ENCODE measurements at regions not wholly inside any gene's neighbourhood (a gene's known extent, or its start where the extent isn't known, plus 50 kb on each side); places are given as distances from the start of the nearest gene placed in this dataset.
"Not testable (repeated sequence)": the region's sequence is repeated elsewhere in the genome, so short reads cannot be mapped to it uniquely, and the experiment has no call there.

DNA sequence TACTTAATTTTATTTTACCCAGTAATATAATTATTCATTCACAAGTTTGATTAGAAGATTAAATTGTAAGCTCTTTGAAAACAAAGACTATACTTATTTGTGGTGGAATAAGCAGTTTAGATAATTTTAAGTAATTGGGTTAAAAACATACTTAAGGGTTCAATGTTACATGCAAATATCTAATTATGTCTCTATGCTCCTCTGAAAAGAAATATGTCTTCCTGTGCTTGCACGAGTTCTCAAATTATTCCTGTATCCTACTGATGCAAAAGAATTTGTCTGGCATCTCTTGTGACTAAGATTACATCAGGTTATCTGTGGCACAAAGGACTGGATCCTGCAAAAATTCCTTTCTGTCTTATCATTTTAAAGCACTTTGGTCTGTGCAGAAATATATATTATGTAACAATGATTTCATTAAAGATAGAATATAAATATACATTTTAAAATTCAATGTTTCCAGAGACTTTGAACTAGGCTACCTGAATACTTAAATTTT is 416.7 kb downstream of the COL11A1 start:
- Histone ChIP-seq H3K9me3 (ENCODE audit: control insufficient read depth, low read depth, low read length) (no peaks in the 10 kb centered on the region), H3K4me1 (ENCODE audit: control insufficient read depth, insufficient read depth, low read length) (no peaks in the 10 kb centered on the region), H3K27ac (ENCODE audit: low read length) (no peak overlapping the region), H3K4me3 (ENCODE audit: low read length) (no peak overlapping the region), H3K27me3 (ENCODE audit: control insufficient read depth, insufficient read depth, low read length) (no peaks in the 10 kb centered on the region), H3K36me3 (ENCODE audit: control insufficient read depth, insufficient read depth, low read length) (no peaks in the 10 kb centered on the region)
- no CpG with 5 or more reads among the region's 1 CpG for WGBS (ENCODE audit: insufficient coverage, low lambda C conversion rate)
- DNase-seq: no peak

DNA sequence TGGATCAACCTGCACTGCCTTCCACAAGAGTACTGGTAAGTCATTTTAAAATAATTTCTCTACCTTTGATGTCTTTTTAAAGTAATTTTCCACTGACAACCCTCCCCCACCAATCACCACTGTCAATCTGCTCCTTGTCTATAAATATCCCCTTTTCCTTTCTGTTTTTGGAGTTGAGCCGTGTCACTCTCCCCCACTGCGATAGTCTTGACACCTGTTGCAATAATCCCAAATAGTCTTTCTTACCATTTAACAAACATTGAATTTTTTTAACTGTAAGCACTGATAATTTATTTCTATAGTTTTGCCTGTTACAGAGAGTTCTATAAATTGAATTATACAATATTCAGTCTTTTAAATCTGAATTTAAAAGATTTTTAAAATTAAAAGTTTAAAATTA is 420.9 kb downstream of the COL11A1 start:
- H3K27ac ChIP-seq (ENCODE audit: low read length): no peak overlapping the region
- H3K27me3 ChIP-seq (ENCODE audit: control insufficient read depth, insufficient read depth, low read length): no peaks in the 10 kb centered on the region
- H3K4me1 ChIP-seq (ENCODE audit: control insufficient read depth, insufficient read depth, low read length): no peaks in the 10 kb centered on the region
- 86% methylated on average over 2 of the region's 2 CpGs for WGBS (ENCODE audit: insufficient coverage, low lambda C conversion rate)
- DNase-seq: no peak
- no peaks in the 10 kb centered on the region for H3K36me3 ChIP-seq (ENCODE audit: control insufficient read depth, insufficient read depth, low read length)
- H3K4me3 ChIP-seq (ENCODE audit: low read length): no peak overlapping the region
- H3K9me3 ChIP-seq (ENCODE audit: control insufficient read depth, low read depth, low read length): no peaks in the 10 kb centered on the region

DNA sequence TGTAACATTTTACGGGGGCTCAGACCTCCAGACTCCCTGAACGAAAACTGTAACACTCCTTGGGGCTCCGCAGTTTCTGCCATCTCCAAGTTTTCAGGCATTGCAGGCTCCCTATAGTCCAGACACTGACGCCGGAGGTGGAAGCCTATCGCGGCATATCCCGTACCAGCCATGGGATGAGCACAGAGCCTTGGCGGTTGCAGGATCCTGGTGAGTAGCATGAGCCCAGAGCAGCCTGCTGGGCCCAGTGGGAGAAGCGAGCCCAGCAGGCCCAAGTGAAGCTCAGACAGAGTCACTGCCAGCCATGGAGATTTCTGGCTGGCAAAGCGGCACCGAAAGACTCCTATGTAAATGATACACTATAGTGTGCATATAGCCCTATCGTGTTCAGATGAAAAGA is 446.8 kb downstream of the COL11A1 start:
- H3K4me3 ChIP-seq (ENCODE audit: low read length): no peak overlapping the region

DNA sequence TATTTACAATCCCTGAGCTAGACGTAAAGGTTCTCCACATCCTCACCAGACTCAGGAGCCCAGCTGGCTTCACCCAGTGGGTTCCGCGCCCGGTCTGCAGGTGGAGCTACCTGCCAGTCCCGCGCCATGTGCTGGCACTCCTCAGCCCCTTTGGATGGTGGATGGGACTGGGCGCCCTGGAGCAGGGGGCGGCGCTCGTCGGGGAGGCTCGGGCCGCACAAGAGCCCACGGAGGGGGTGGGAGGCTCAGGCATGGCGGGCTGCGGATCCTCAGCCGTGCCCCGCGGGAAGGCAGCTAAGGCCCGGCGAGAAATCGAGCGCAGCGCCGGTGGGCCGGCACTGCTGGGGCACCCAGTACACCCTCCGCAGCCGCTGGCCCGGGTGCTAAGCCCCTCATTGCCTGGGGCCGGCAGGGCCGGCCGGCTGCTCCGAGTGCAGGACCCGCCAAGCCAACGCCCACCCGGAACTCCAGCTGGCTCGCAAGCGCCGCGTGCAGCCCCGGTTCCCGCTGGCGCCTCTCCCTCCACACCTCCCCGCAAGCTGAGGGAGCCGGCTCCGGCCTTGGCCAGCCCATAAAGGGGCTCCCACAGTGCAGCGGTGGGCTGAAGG is 448.3 kb downstream of the COL11A1 start:
- H3K36me3 ChIP-seq (ENCODE audit: control insufficient read depth, insufficient read depth, low read length); H3K27ac ChIP-seq (ENCODE audit: low read length); H3K27me3 ChIP-seq (ENCODE audit: control insufficient read depth, insufficient read depth, low read length); H3K4me1 ChIP-seq (ENCODE audit: control insufficient read depth, insufficient read depth, low read length); H3K9me3 ChIP-seq (ENCODE audit: control insufficient read depth, low read depth, low read length); DNase-seq; H3K4me3 ChIP-seq (ENCODE audit: low read length): not testable (repeated sequence)
- no CpG with 5 or more reads among the region's 47 CpGs for WGBS (ENCODE audit: insufficient coverage, low lambda C conversion rate)

More for the DNA sequence above, 446.8 kb downstream of the COL11A1 start:
- H3K27ac ChIP-seq (ENCODE audit: low read length): no peak overlapping the region
- no peaks in the 10 kb centered on the region for H3K36me3 ChIP-seq (ENCODE audit: control insufficient read depth, insufficient read depth, low read length)
- no peaks in the 10 kb centered on the region for H3K4me1 ChIP-seq (ENCODE audit: control insufficient read depth, insufficient read depth, low read length)
- 94% methylated on average over 2 of the region's 13 CpGs for WGBS (ENCODE audit: insufficient coverage, low lambda C conversion rate)
- DNase-seq: no peak
- H3K27me3 ChIP-seq (ENCODE audit: control insufficient read depth, insufficient read depth, low read length): no peaks in the 10 kb centered on the region
- peaks cover 8% of the 10 kb centered on the region for H3K9me3 ChIP-seq (ENCODE audit: control insufficient read depth, low read depth, low read length)

DNA sequence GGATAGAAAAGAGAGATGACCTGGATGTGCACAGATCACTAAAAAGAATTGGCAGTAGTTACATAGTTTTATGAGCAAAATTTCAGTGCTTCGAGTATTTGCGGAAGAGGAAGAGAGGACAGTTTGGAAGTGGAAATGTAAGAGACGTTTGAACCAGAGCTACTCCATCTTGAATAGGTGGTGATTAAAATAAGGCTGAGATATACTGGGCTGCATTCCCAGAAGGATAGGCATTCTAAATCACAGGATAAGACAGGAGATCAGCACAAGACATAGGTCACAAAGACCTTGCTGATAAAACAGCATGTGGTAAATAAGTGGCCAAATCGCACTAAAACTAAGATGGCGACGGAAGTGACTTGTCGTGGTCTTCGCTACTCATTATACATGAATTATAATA is 453.3 kb downstream of the COL11A1 start:
- H3K36me3 ChIP-seq (ENCODE audit: control insufficient read depth, insufficient read depth, low read length): no peaks in the 10 kb centered on the region
- WGBS (ENCODE audit: insufficient coverage, low lambda C conversion rate): 90% methylated on average over 2 of the region's 8 CpGs

DNA sequence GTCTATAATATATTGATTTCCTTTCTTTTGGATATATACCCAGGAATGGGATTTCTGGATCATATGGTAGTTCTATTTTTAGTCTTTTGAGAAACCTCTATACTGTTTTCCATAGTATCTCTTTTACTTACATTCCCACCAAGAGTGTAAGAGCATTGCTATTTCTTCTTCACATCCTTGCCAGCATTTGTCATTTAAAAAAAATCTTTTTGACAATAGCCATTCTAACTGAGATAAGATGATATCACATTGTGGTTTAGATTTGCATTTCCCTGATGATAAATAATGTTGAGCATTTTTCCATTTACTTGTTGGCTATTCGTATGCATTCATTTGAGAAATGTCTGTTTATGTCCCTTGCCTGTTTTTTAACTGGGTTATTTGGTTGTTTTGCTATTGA is 467.4 kb downstream of the COL11A1 start:
- 100% methylated on average over 1 of the region's 1 CpG for WGBS (ENCODE audit: insufficient coverage, low lambda C conversion rate)
- no peak overlapping the region for H3K4me3 ChIP-seq (ENCODE audit: low read length)
- no peaks in the 10 kb centered on the region for H3K27me3 ChIP-seq (ENCODE audit: control insufficient read depth, insufficient read depth, low read length)
- no peaks in the 10 kb centered on the region for H3K4me1 ChIP-seq (ENCODE audit: control insufficient read depth, insufficient read depth, low read length)
- H3K9me3 ChIP-seq (ENCODE audit: control insufficient read depth, low read depth, low read length): no peaks in the 10 kb centered on the region
- H3K36me3 ChIP-seq (ENCODE audit: control insufficient read depth, insufficient read depth, low read length): no peaks in the 10 kb centered on the region
- no peak overlapping the region for H3K27ac ChIP-seq (ENCODE audit: low read length)
- DNase-seq: no peak

More for the DNA sequence above, 453.3 kb downstream of the COL11A1 start:
- Histone ChIP-seq H3K27me3 (ENCODE audit: control insufficient read depth, insufficient read depth, low read length) (no peaks in the 10 kb centered on the region), H3K9me3 (ENCODE audit: control insufficient read depth, low read depth, low read length) (peaks cover 4% of the 10 kb centered on the region), H3K4me1 (ENCODE audit: control insufficient read depth, insufficient read depth, low read length) (no peaks in the 10 kb centered on the region), H3K4me3 (ENCODE audit: low read length) (no peak overlapping the region), H3K27ac (ENCODE audit: low read length) (no peak overlapping the region)
- no peak for DNase-seq

DNA sequence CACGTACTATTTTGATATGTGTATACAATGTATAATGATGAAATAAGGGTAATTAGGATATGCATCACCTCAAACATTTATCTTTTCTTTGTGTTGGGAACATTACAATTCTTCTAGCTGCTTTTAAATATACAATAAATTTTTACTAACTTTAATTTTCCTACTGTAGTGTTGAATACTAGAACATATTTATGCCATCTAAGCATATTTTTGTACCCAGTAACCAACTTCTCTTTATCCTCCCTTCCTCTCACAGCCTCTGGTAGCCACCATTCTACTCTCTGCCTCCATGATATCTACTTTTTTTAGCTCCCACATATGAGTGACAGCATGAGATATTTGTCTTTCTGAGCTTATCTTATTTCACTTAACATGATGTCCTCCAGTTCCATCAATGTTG is 468.0 kb downstream of the COL11A1 start:
- no peak for DNase-seq
- Histone ChIP-seq H3K36me3 (ENCODE audit: control insufficient read depth, insufficient read depth, low read length) (no peaks in the 10 kb centered on the region), H3K27me3 (ENCODE audit: control insufficient read depth, insufficient read depth, low read length) (no peaks in the 10 kb centered on the region), H3K27ac (ENCODE audit: low read length) (no peak overlapping the region), H3K4me3 (ENCODE audit: low read length) (no peak overlapping the region), H3K4me1 (ENCODE audit: control insufficient read depth, insufficient read depth, low read length) (no peaks in the 10 kb centered on the region), H3K9me3 (ENCODE audit: control insufficient read depth, low read depth, low read length) (no peaks in the 10 kb centered on the region)
- WGBS (ENCODE audit: insufficient coverage, low lambda C conversion rate): no CpG with 5 or more reads among the region's 1 CpG

DNA sequence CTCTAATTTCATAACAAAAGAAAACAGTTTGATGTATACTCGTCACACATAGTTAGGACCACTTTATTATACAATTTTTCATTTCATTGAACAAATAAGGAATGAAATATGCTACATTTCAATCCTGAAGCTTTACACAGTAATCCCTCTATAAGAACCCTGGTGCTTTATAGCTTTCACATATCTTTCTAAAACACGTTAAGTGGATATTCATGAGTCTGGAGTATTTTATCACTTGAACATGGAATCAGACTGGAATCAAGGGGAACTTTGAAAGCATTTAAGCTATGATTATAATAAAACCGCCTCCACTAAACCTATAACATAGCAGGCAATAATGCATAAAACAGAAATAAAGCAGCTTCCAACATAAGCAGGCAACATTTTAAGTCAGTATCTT is 476.6 kb downstream of the COL11A1 start:
- H3K36me3 ChIP-seq (ENCODE audit: control insufficient read depth, insufficient read depth, low read length): no peaks in the 10 kb centered on the region
- no peak for DNase-seq
- H3K9me3 ChIP-seq (ENCODE audit: control insufficient read depth, low read depth, low read length): no peaks in the 10 kb centered on the region
- no peak overlapping the region for H3K27ac ChIP-seq (ENCODE audit: low read length)
- H3K27me3 ChIP-seq (ENCODE audit: control insufficient read depth, insufficient read depth, low read length): no peaks in the 10 kb centered on the region
- H3K4me1 ChIP-seq (ENCODE audit: control insufficient read depth, insufficient read depth, low read length): no peaks in the 10 kb centered on the region
- 72% methylated on average over 2 of the region's 3 CpGs for WGBS (ENCODE audit: insufficient coverage, low lambda C conversion rate)
- no peak overlapping the region for H3K4me3 ChIP-seq (ENCODE audit: low read length)

DNA sequence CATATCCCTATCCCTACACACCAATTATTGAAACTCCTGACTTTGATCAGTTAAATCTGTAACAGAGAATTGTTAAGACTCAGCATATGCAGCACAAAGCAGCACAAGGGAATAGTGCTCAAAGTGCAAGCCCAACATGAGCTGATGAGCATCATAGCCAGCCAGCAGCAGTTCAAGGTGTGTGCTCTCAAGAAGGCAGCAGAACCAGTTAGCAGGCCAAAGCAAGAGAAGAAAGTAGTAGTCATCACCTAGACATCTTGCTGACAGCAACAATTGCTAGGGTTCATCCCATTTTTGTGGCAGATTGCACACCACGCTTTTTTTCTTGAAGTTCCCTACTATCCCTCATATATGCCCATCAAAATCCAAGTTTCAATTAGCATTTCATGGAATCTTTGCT is 478.3 kb downstream of the COL11A1 start:
- 100% methylated on average over 1 of the region's 1 CpG for WGBS (ENCODE audit: insufficient coverage, low lambda C conversion rate)
- no peak overlapping the region for H3K27ac ChIP-seq (ENCODE audit: low read length)
- DNase-seq: no peak
- H3K9me3 ChIP-seq (ENCODE audit: control insufficient read depth, low read depth, low read length): no peaks in the 10 kb centered on the region
- no peaks in the 10 kb centered on the region for H3K36me3 ChIP-seq (ENCODE audit: control insufficient read depth, insufficient read depth, low read length)
- no peaks in the 10 kb centered on the region for H3K4me1 ChIP-seq (ENCODE audit: control insufficient read depth, insufficient read depth, low read length)
- H3K27me3 ChIP-seq (ENCODE audit: control insufficient read depth, insufficient read depth, low read length): no peaks in the 10 kb centered on the region
- H3K4me3 ChIP-seq (ENCODE audit: low read length): no peak overlapping the region

DNA sequence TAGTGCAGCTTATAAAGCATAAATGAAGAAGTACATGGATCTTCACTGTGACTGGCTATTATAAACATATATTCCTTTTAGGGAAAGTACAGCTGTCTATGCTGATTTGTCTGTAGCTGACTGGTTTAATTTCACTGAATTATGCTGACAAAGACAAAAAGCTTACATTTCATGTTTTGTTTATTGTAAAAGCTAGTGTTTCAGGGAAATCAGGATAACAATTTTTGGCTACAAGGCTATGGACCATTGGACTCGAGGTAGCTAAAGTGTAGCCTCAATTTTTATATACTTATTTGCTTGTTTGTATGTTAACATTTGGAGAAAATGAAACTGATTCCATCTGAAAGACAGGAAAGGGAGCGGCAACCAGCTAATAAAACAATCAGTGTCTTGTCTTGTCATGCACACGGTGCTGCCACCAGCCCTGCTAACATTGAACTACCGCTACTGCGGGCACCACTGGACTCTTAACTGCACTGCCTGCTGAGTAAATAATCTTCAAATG is 480.2 kb downstream of the COL11A1 start:
- no peak for DNase-seq
- WGBS (ENCODE audit: insufficient coverage, low lambda C conversion rate): 57% methylated on average over 1 of the region's 5 CpGs
- no peaks in the 10 kb centered on the region for H3K9me3 ChIP-seq (ENCODE audit: control insufficient read depth, low read depth, low read length)
- no peak overlapping the region for H3K4me3 ChIP-seq (ENCODE audit: low read length)
- H3K4me1 ChIP-seq (ENCODE audit: control insufficient read depth, insufficient read depth, low read length): no peaks in the 10 kb centered on the region
- no peaks in the 10 kb centered on the region for H3K27me3 ChIP-seq (ENCODE audit: control insufficient read depth, insufficient read depth, low read length)
- no peak overlapping the region for H3K27ac ChIP-seq (ENCODE audit: low read length)
- no peaks in the 10 kb centered on the region for H3K36me3 ChIP-seq (ENCODE audit: control insufficient read depth, insufficient read depth, low read length)

DNA sequence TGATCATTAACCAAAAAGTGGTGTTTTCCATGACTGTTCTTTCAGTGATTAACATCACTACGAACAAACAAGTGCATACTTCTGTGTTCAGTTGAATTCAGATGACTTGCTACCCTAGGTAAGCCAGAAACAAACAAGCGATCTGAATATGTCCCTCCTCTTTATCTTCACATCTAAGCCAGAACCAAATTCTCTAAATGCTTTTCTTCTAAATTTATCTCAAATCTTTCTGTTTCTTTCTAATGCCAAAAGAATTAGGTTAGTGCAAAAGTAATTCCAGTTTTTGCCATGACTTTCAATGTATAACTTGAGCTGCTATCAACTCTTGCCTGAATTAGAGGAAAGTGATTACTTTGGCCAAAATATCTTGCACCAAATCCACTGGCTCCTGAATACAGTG is 481.2 kb downstream of the COL11A1 start:
- 86% methylated on average over 1 of the region's 2 CpGs for WGBS (ENCODE audit: insufficient coverage, low lambda C conversion rate)
- no peak for DNase-seq
- Histone ChIP-seq H3K9me3 (ENCODE audit: control insufficient read depth, low read depth, low read length) (no peaks in the 10 kb centered on the region), H3K27me3 (ENCODE audit: control insufficient read depth, insufficient read depth, low read length) (no peaks in the 10 kb centered on the region), H3K27ac (ENCODE audit: low read length) (no peak overlapping the region), H3K4me3 (ENCODE audit: low read length) (no peak overlapping the region), H3K4me1 (ENCODE audit: control insufficient read depth, insufficient read depth, low read length) (no peaks in the 10 kb centered on the region), H3K36me3 (ENCODE audit: control insufficient read depth, insufficient read depth, low read length) (no peaks in the 10 kb centered on the region)

Measured in large intestine (tissue), 3 donors.